ENCODE measurements at regions not wholly inside any gene's neighbourhood (a gene's known extent, or its start where the extent isn't known, plus 50 kb on each side); places are given as distances from the start of the nearest gene placed in this dataset.
"Not testable (repeated sequence)": the region's sequence is repeated elsewhere in the genome, so short reads cannot be mapped to it uniquely, and the experiment has no call there.

GRCh38 chrX:41981481-41982013 lies 58.2 kb upstream of the CASK start:
- DNase-seq = no peak

- DNase-seq = not testable (repeated sequence)
Observed at GRCh38 chrX:41974677-41975076, 51.3 kb upstream of the CASK start.

- no peak for DNase-seq
Observed at GRCh38 chrX:41973208-41973607, 49.9 kb upstream of the CASK start.

Data from suppressor macrophage (primary cell).